ENCODE measurements at regions not wholly inside any gene's neighbourhood (a gene's known extent, or its start where the extent isn't known, plus 50 kb on each side); places are given as distances from the start of the nearest gene placed in this dataset.
"Not testable (repeated sequence)": the region's sequence is repeated elsewhere in the genome, so short reads cannot be mapped to it uniquely, and the experiment has no call there.

GRCh38 chr6:93040375-93040774 lies 379.0 kb downstream of the EPHA7 start:
- H3K4me3 Mint-ChIP-seq, result no peak overlapping the region
- H3K27me3 Mint-ChIP-seq, result no peaks in the 10 kb centered on the region

DNA sequence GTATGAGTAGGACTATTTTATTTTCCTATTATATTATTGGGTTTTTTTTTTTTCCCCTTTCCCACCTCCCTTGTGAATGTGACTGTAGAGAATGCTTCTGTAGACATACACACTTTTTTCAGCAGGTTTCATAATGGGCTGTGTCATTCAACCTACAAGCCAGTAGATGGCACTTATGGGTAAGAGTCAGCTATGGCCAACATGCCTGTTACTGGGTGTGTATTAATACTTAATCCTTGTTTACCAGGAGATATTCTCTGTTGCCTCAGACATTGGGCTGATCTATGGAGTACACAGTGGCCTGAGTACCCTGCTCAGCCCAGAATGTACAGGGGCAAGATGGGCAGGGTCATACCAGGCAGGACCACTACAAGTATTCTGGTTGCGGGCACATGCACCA lies 382.5 kb downstream of the EPHA7 start:
- no peaks in the 10 kb centered on the region for H3K27me3 Mint-ChIP-seq
- H3K36me3 Mint-ChIP-seq, result no peaks in the 10 kb centered on the region
- no peaks in the 10 kb centered on the region for H3K4me1 Mint-ChIP-seq
- no peak overlapping the region for H3K27ac Mint-ChIP-seq
- peaks cover 10% of the 10 kb centered on the region for H3K9me3 Mint-ChIP-seq
- no peak overlapping the region for H3K4me3 Mint-ChIP-seq
- no peak for ATAC-seq

More at GRCh38 chr6:93040375-93040774, 379.0 kb downstream of the EPHA7 start:
- Mint-ChIP-seq H3K36me3 (no peaks in the 10 kb centered on the region), H3K4me1 (no peaks in the 10 kb centered on the region), H3K27ac (no peak overlapping the region), H3K9me3 (peaks cover 10% of the 10 kb centered on the region)
- ATAC-seq, result no peak

- Mint-ChIP-seq H3K4me3 (no peak overlapping the region), H3K4me1 (no peaks in the 10 kb centered on the region), H3K27ac (no peak overlapping the region), H3K27me3 (no peaks in the 10 kb centered on the region), H3K36me3 (no peaks in the 10 kb centered on the region), H3K9me3 (peaks cover 12% of the 10 kb centered on the region)
- no peak for ATAC-seq
These were observed 383.6 kb downstream of the EPHA7 start for GRCh38 chr6:93035756-93036155.

DNA sequence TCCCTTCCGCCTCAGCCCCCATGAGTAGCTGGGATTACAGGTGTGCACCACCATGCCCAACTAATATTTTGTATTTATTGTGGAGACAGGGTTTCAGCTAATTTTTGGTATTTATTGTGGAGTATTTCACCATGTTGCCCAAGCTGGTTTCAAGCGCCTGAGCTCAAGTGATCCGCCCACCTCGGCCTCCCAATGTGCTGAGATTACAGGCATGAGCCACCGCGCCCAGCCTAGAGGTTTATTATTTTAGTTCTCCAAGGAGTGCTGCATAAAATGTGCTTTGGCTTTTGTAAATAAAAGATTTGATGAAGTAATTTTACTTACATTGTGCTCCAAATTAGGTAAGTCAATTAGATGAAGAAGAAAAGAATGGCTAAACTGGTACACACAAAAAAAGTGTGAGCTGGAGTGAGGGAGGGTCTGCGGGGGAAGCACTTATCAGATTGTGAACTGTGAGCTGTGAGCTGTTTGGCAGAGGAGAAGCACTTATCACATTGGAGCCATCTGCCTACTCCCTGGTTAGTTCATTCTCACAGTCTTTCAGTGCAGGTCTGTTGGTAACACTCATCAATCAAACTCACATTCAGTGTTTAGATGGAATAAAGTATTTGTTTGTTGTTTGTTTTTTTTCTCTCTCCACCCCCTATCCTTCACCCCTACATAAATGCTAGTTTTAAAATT lies 398.0 kb downstream of the EPHA7 start:
- Mint-ChIP-seq H3K9me3 (peaks cover 8% of the 10 kb centered on the region), H3K4me3 (no peak overlapping the region), H3K27me3 (no peaks in the 10 kb centered on the region), H3K27ac (no peak overlapping the region), H3K36me3 (no peaks in the 10 kb centered on the region), H3K4me1 (no peaks in the 10 kb centered on the region)
- ATAC-seq, result no peak

DNA sequence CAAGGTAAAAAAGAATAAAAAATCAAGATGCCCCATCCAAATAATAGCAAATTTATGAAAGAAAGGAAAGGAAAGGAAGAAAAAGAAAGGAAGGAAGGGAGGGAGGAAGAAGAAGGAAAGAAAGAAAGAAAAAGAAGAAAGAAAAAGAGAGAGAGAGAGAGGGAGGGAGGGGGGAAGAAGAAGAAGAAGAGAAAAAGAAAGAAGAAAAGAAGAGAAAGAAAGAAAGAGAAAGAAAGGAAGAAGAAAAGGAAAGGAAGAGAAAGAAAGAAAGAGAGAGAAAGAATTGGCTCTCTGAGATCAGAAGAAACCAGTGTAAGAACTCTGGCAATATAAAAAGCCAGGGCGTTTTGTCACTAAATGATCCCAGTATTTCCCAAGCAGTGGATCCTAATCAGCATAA lies 401.7 kb downstream of the EPHA7 start:
- Mint-ChIP-seq H3K36me3 (no peaks in the 10 kb centered on the region), H3K27me3 (no peaks in the 10 kb centered on the region), H3K27ac (no peak overlapping the region), H3K9me3 (peaks cover 8% of the 10 kb centered on the region), H3K4me1 (no peaks in the 10 kb centered on the region), H3K4me3 (no peak overlapping the region)
- ATAC-seq, result no peak

- no peaks in the 10 kb centered on the region for H3K4me1 Mint-ChIP-seq
- H3K27ac Mint-ChIP-seq, result no peak overlapping the region
- no peak for ATAC-seq
- H3K36me3 Mint-ChIP-seq, result no peaks in the 10 kb centered on the region
- H3K4me3 Mint-ChIP-seq, result no peak overlapping the region
- peaks cover 8% of the 10 kb centered on the region for H3K9me3 Mint-ChIP-seq
- no peaks in the 10 kb centered on the region for H3K27me3 Mint-ChIP-seq
These were observed 402.1 kb downstream of the EPHA7 start for GRCh38 chr6:93017213-93017612.

- no peaks in the 10 kb centered on the region for H3K36me3 Mint-ChIP-seq
- no peak overlapping the region for H3K4me3 Mint-ChIP-seq
- ATAC-seq, result no peak
- peaks cover 8% of the 10 kb centered on the region for H3K9me3 Mint-ChIP-seq
- no peaks in the 10 kb centered on the region for H3K4me1 Mint-ChIP-seq
- H3K27ac Mint-ChIP-seq, result no peak overlapping the region
- no peaks in the 10 kb centered on the region for H3K27me3 Mint-ChIP-seq
These were observed 406.3 kb downstream of the EPHA7 start for GRCh38 chr6:93013054-93013453.

DNA sequence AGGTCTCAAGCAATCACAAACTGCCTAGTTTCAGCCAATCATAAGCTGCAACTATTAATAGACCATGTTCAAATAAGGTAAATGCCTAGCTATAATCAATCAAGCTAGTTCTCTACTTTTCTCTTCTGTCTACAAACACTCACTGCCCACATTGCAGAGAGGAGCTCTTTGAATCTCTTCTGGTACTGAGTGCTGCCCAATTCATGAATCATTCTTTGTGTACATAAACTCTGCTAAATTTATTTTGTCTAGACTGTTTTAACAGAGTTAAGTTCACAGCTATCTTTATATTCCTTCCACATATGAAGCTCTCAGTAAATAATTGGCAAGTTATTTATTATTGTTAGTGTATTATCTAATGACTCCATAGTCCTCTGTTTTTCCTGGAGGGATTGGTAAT lies 411.0 kb downstream of the EPHA7 start:
- H3K4me3 Mint-ChIP-seq, result no peak overlapping the region

DNA sequence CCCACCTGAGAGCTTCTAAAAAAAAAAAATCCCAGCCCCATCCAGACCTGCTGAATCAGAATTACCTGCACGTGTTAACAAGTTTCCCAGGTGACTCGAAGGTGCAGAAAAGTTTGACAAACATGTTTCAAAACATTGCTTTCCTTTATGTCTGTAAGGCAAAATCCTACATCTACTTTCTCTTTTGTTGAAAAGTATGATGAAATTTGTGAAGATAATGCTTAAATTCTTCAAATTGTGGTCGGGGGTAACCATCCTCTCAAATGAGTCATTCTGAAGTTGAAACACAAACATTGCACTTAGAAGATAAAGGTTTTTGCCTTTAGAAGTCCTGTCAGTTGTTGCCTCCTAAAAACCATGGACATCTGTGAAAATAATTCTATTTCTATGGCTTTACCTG lies 429.7 kb downstream of the EPHA7 start:
- Mint-ChIP-seq H3K9me3 (no peaks in the 10 kb centered on the region), H3K27me3 (no peaks in the 10 kb centered on the region), H3K4me1 (no peaks in the 10 kb centered on the region), H3K4me3 (no peak overlapping the region), H3K36me3 (no peaks in the 10 kb centered on the region), H3K27ac (no peak overlapping the region)
- ATAC-seq, result no peak

More for the DNA sequence above, 411.0 kb downstream of the EPHA7 start:
- ATAC-seq, result no peak
- no peaks in the 10 kb centered on the region for H3K4me1 Mint-ChIP-seq
- no peaks in the 10 kb centered on the region for H3K36me3 Mint-ChIP-seq
- peaks cover 4% of the 10 kb centered on the region for H3K9me3 Mint-ChIP-seq
- H3K27ac Mint-ChIP-seq, result no peak overlapping the region
- H3K27me3 Mint-ChIP-seq, result no peaks in the 10 kb centered on the region

DNA sequence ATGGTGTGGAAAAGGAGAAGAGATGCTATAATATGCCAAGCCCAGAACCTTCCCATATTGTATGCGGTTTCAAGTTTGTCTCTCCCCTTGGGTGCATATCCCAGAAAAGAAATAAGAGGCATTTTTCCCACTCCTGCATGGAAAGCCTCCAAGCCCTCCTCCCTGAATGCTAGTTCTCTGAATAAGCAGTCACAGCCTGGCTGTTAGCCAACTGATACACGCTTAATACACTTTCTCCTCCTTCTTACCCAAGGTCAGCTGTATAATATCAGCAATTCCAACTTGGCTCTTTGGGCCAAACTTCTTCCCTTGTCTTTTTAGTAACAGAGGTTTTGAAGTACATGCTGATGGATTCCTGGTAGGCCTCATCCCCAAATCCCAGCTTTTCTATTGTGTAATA lies 440.1 kb downstream of the EPHA7 start:
- Mint-ChIP-seq H3K27ac (no peak overlapping the region), H3K9me3 (no peaks in the 10 kb centered on the region), H3K4me3 (no peak overlapping the region), H3K4me1 (no peaks in the 10 kb centered on the region), H3K36me3 (no peaks in the 10 kb centered on the region), H3K27me3 (no peaks in the 10 kb centered on the region)
- no peak for ATAC-seq

DNA sequence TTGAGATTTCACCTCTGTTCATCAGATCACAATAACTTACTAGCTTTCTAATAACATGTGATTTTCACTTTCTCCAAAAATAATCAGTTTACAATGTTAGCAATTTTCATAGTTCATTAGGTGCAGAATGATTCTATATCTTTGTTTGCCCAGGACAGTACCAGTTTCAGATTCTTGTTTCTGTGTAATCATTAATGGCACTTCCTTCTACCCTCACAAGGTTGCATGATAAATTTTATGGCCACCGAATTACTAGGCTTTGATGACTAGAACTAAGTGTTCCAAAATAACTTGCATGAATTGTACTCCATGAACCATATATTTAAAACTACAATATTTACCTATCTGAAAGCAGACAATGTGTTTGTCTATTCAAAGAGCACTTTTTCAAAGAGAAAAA lies 442.3 kb downstream of the EPHA7 start:
- H3K4me1 Mint-ChIP-seq, result no peaks in the 10 kb centered on the region
- H3K4me3 Mint-ChIP-seq, result no peak overlapping the region
- no peak overlapping the region for H3K27ac Mint-ChIP-seq
- no peaks in the 10 kb centered on the region for H3K9me3 Mint-ChIP-seq
- no peak for ATAC-seq
- no peaks in the 10 kb centered on the region for H3K36me3 Mint-ChIP-seq
- no peaks in the 10 kb centered on the region for H3K27me3 Mint-ChIP-seq

DNA sequence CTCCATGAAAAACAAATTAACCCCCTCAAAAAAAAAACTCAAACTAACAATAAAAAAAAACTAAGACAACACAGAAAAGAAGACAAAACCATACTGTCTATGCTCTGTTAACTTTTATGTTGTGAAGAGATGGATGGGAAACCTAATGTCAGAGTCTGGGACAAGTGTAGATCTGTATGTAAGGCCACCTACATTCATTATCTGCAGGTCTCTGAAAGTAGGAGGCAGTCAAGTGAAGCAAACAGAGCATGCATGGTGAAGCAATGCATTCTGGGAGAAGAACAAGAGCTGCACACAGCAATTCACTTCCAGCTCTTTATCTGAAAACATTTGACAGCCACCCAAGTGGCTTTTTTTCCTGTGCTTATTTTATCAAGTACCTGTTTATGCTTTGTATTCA lies 452.0 kb downstream of the EPHA7 start:
- peaks cover 4% of the 10 kb centered on the region for H3K9me3 Mint-ChIP-seq
- no peaks in the 10 kb centered on the region for H3K36me3 Mint-ChIP-seq
- no peaks in the 10 kb centered on the region for H3K27me3 Mint-ChIP-seq
- no peak overlapping the region for H3K27ac Mint-ChIP-seq
- no peak overlapping the region for H3K4me3 Mint-ChIP-seq
- no peak for ATAC-seq
- H3K4me1 Mint-ChIP-seq, result no peaks in the 10 kb centered on the region

GRCh38 chr6:92962846-92963245 lies 456.5 kb downstream of the EPHA7 start:
- peaks cover 17% of the 10 kb centered on the region for H3K9me3 Mint-ChIP-seq
- no peaks in the 10 kb centered on the region for H3K27me3 Mint-ChIP-seq
- no peaks in the 10 kb centered on the region for H3K36me3 Mint-ChIP-seq
- no peak overlapping the region for H3K4me3 Mint-ChIP-seq
- no peak overlapping the region for H3K27ac Mint-ChIP-seq
- ATAC-seq, result no peak
- no peaks in the 10 kb centered on the region for H3K4me1 Mint-ChIP-seq

DNA sequence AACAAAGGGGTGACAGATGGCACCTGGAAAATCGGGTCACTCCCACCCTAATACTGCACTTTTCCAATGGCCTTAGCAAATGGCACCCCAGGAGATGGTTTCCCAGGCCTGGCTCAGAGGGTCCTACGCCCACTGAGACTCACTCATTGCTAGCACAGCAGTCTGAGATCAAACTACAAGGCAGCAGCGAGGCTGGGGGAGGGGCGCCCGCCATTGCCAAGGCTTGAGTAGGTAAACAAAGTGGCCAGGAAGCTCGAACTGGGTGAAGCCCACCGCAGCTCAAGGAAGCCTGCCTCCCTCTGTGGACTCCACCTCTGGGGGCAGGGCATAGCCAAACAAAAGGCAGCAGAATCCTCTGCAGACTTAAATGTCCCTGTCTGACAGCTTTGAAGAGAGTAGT lies 467.2 kb downstream of the EPHA7 start:
- not testable (repeated sequence) for H3K36me3 Mint-ChIP-seq, H3K4me3 Mint-ChIP-seq, ATAC-seq, H3K4me1 Mint-ChIP-seq, H3K27ac Mint-ChIP-seq, H3K27me3 Mint-ChIP-seq, H3K9me3 Mint-ChIP-seq

- Mint-ChIP-seq H3K27me3 (no peaks in the 10 kb centered on the region), H3K9me3 (peaks cover 3% of the 10 kb centered on the region), H3K36me3 (no peaks in the 10 kb centered on the region), H3K27ac (no peak overlapping the region), H3K4me1 (no peaks in the 10 kb centered on the region), H3K4me3 (no peak overlapping the region)
- ATAC-seq, result no peak
These were observed 473.6 kb downstream of the EPHA7 start for GRCh38 chr6:92945799-92946198.

- Mint-ChIP-seq H3K4me1 (no peaks in the 10 kb centered on the region), H3K27ac (no peak overlapping the region), H3K27me3 (no peaks in the 10 kb centered on the region), H3K9me3 (no peaks in the 10 kb centered on the region), H3K4me3 (no peak overlapping the region), H3K36me3 (no peaks in the 10 kb centered on the region)
- ATAC-seq, result no peak
These were observed 475.2 kb downstream of the EPHA7 start for GRCh38 chr6:92944132-92944531.

DNA sequence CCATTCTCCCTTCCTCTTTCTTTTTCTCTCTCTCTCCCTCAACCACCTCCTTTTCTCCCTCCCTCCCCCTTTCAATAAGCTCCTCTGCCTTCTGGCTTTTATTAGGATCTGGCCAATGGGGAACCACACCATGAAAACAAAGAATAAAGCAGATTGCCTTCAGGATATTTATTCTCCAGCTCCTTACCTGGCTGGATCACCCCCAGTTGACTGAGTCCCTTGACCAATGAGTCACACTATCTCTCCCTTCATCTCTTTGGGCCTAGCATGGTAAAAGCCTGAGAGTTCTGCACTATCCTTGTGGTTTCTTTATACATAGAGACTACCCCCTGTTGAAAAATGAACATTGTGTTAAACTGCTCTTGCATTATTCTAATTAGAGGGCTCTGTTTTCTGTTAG lies 476.8 kb downstream of the EPHA7 start:
- ATAC-seq, result no peak
- Mint-ChIP-seq H3K27ac (no peak overlapping the region), H3K9me3 (no peaks in the 10 kb centered on the region), H3K27me3 (no peaks in the 10 kb centered on the region), H3K4me3 (no peak overlapping the region), H3K36me3 (no peaks in the 10 kb centered on the region), H3K4me1 (no peaks in the 10 kb centered on the region)
